Transverse colon (tissue), 4 donors: ENCODE measurements at regions not wholly inside any gene's neighbourhood (a gene's known extent, or its start where the extent isn't known, plus 50 kb on each side); places are given as distances from the start of the nearest gene placed in this dataset.
"Not testable (repeated sequence)": the region's sequence is repeated elsewhere in the genome, so short reads cannot be mapped to it uniquely, and the experiment has no call there.

Source experiments
- DNase-seq: peaks from one replicate; pipeline ENCODE4 v3.0.0-alpha.2; 2019
- H3K27ac ChIP-seq, 4 donors: fragments of 200-600 bp; sonication (generic); 2 replicates each; pipeline ENCODE4 v1.5.1; 2016 to 2018; ENCODE audit warnings: inconsistent platforms in 4 of 4
- H3K27me3 ChIP-seq: fragments of 200-600 bp; sonication (generic); 2 replicates; pipeline ENCODE4 v1.5.1; 2017; ENCODE audit warnings: inconsistent platforms
- H3K36me3 ChIP-seq, 4 donors: fragments of 200-600 bp; sonication (generic); 2 replicates each; pipeline ENCODE4 v1.5.1; 2017 to 2019; ENCODE audit warnings: inconsistent platforms in 4 of 4
- H3K4me1 ChIP-seq, 4 donors: fragments of 200-600 bp; sonication (generic); 2 replicates each; pipeline ENCODE4 v1.5.1; 2017 to 2020; ENCODE audit warnings: inconsistent platforms in 4 of 4
- H3K4me3 ChIP-seq, 4 donors: fragments of 200-600 bp; sonication (generic); 1 replicate in 1 of 4; 2 replicates in 3 of 4; pipeline versions ENCODE4 v1.5.1 to v1.6.1; 2017 to 2019; ENCODE audit warnings: inconsistent platforms in 4 of 4
- H3K9me3 ChIP-seq, 2 donors: fragments of 200-600 bp; sonication (generic); 2 replicates each; pipeline ENCODE4 v1.5.1; 2017 to 2019; ENCODE audit warnings: inconsistent platforms in 2 of 2
- CTCF ChIP-seq, 5 experiments: fragments of 200-600 bp in 3 of 5; fragments of 450-650 bp in 2 of 5; sonication (generic) in 3 of 5; IDR thresholded peaks; 1 replicate in 2 of 5; 2 replicates in 3 of 5; pipeline ENCODE4 v1.5.1; 2016 to 2017; ENCODE audit warnings: antibody characterized with exemption in 5 of 5, inconsistent platforms in 3 of 5, mild to moderate bottlenecking in 2 of 5, moderate library complexity in 1 of 5
- EP300 ChIP-seq: sonication (generic); formaldehyde crosslinking; IDR thresholded peaks from one replicate; pipeline ENCODE4 v1.6.1; 2017; ENCODE audit warnings: antibody characterized with exemption, low read depth
- POLR2A ChIP-seq: fragments of 450-650 bp; IDR thresholded peaks from one replicate; pipeline ENCODE4 v1.6.1; 2016; ENCODE audit warnings: antibody characterized with exemption, mild to moderate bottlenecking, moderate library complexity
- POLR2AphosphoS5 ChIP-seq, 3 donors: sonication (generic); formaldehyde crosslinking; IDR thresholded peaks; one replicate each; pipeline ENCODE4 v1.6.1; 2016; ENCODE audit warnings: antibody characterized with exemption in 3 of 3
- WGBS, 2 donors: methylation state at CpG; one replicate each; pipeline ENCODE4 v1.1.5; 2018; ENCODE audit warnings: low coverage in 1 of 2; 5-methylcytosine and 5-hydroxymethylcytosine counted together
- in situ Hi-C, 4 donors: fragments of 200-750 bp; cut with MboI; loops; one replicate each; pipeline versions ENCODE4 v1.15.0 to v1.15.1; 2017; ENCODE audit warnings: low sequenced_read_pairs in 3 of 4, low pct_ligation_motif_present in 1 of 4, low pct_unique_long_range_greater_than_20kb in 1 of 4
- intact Hi-C: fragments of 100-400 bp; cut with DNase I; formaldehyde crosslinking; loops from one replicate; pipeline ENCODE4 v1.15.1; 2023; ENCODE audit warnings: low total_unique reads

- Histone ChIP-seq H3K27ac (no peak overlapping the region), H3K9me3 (no peaks in the 10 kb centered on the region), H3K36me3 (no peaks in the 10 kb centered on the region), H3K4me3 (no peak overlapping the region), H3K4me1 (peaks cover 0 to 9% (median 2%) of the 10 kb centered on the region in 4 donors), H3K27me3 (no peaks in the 10 kb centered on the region)
- in situ Hi-C loops: loop anchor here in 3 of 4 donors (25.0 kb wide), 1 partner anchor 747 kb away; no protein-coding TSS in a partner anchor
- WGBS, 2 donors: 38 to 50% methylated on average over 7 of the region's 7 CpGs
- TF ChIP-seq CTCF (IDR thresholded peaks at IDR 0.05) (peak; percentile 17 to 41 (median 30)), EP300 (no peak)
- intact Hi-C loops: no loop called here
- DNase-seq: no peak
Measured at GRCh38 chr20:55415567-55416142, 589.7 kb downstream of the CBLN4 start.

- H3K9me3 ChIP-seq, H3K27me3 ChIP-seq, H3K36me3 ChIP-seq, DNase-seq, intact Hi-C loops, H3K27ac ChIP-seq, H3K4me1 ChIP-seq, H3K4me3 ChIP-seq: not testable (repeated sequence)
- 56 to 60% methylated on average over 1 of the region's 1 CpG for WGBS, 2 donors
- in situ Hi-C loops: loop anchor here in 3 of 4 donors (25.0 kb wide), 1 partner anchor 750 kb away; no protein-coding TSS in a partner anchor
Measured at GRCh38 chr20:55412508-55412907, 592.8 kb downstream of the CBLN4 start.

GRCh38 chr20:55406891-55407290, 598.4 kb downstream of the CBLN4 start:
- no peak for TF ChIP-seq POLR2AphosphoS5 (IDR thresholded peaks at IDR 0.05)
- TF ChIP-seq POLR2A: no peak
- TF ChIP-seq EP300: no peak
- Histone ChIP-seq H3K9me3 (peaks cover 0 to 5% of the 10 kb centered on the region in 2 donors), H3K27ac (no peak overlapping the region), H3K36me3 (no peaks in the 10 kb centered on the region), H3K4me3 (no peak overlapping the region), H3K4me1 (no peaks in the 10 kb centered on the region), H3K27me3 (no peaks in the 10 kb centered on the region)
- no peak for DNase-seq
- intact Hi-C loops: no loop called here
- WGBS, 2 donors: 71% methylated on average over 1 to 2 of the region's 2 CpGs
- in situ Hi-C loops: loop anchor here in 3 of 4 donors (25.0 kb wide), 1 partner anchor 755 kb away; no protein-coding TSS in a partner anchor

GRCh38 chr20:55394592-55394991, 610.7 kb downstream of the CBLN4 start:
- Histone ChIP-seq H3K4me3 (no peak overlapping the region), H3K36me3 (no peaks in the 10 kb centered on the region), H3K27me3 (no peaks in the 10 kb centered on the region), H3K27ac (no peak overlapping the region), H3K4me1 (no peaks in the 10 kb centered on the region), H3K9me3 (no peaks in the 10 kb centered on the region)
- intact Hi-C loops: no loop called here
- WGBS, 2 donors: 25 to 60% methylated on average over 2 of the region's 2 CpGs
- no peak for DNase-seq
- TF ChIP-seq EP300: no peak
- TF ChIP-seq POLR2AphosphoS5 (IDR thresholded peaks at IDR 0.05): no peak
- no peak for TF ChIP-seq CTCF (IDR thresholded peaks at IDR 0.05)
- TF ChIP-seq POLR2A: no peak
- in situ Hi-C loops: no loop called here

- intact Hi-C loops: no loop called here
- Histone ChIP-seq H3K4me1 (no peaks in the 10 kb centered on the region), H3K4me3 (no peak overlapping the region), H3K27me3 (no peaks in the 10 kb centered on the region), H3K36me3 (no peaks in the 10 kb centered on the region), H3K27ac (no peak overlapping the region), H3K9me3 (no peaks in the 10 kb centered on the region)
- no peak for TF ChIP-seq POLR2AphosphoS5 (IDR thresholded peaks at IDR 0.05)
- TF ChIP-seq CTCF (IDR thresholded peaks at IDR 0.05): no peak
- no peak for TF ChIP-seq EP300
- TF ChIP-seq POLR2A: no peak
- DNase-seq: no peak
- in situ Hi-C loops: no loop called here
- 84 to 90% methylated on average over 4 of the region's 4 CpGs for WGBS, 2 donors
Measured at GRCh38 chr20:55390791-55391190, 614.5 kb downstream of the CBLN4 start.
